B cell (primary cell): ENCODE measurements at regions not wholly inside any gene's neighbourhood (a gene's known extent, or its start where the extent isn't known, plus 50 kb on each side); places are given as distances from the start of the nearest gene placed in this dataset.

Source experiments
- CTCF ChIP-seq: fragments of 200-600 bp; IDR thresholded peaks from one replicate; pipeline ENCODE4 v1.8.0; 2022; ENCODE audit warnings: antibody characterized with exemption, mild to moderate bottlenecking
- EZH2 ChIP-seq: IDR thresholded peaks from 2 replicates; pipeline ENCODE4 v1.6.1; 2012; ENCODE audit warnings: borderline replicate concordance, low read depth, mild to moderate bottlenecking, moderate library complexity, low read length; ENCODE audit not compliant: insufficient read depth, poor library complexity, severe bottlenecking

GRCh38 chr14:86675059-86675458 lies 1145.1 kb downstream of the FLRT2 start:
- TF ChIP-seq CTCF (no peak), EZH2 (no peak)
